ENCODE measurements at regions not wholly inside any gene's neighbourhood (a gene's known extent, or its start where the extent isn't known, plus 50 kb on each side); places are given as distances from the start of the nearest gene placed in this dataset.

DNA sequence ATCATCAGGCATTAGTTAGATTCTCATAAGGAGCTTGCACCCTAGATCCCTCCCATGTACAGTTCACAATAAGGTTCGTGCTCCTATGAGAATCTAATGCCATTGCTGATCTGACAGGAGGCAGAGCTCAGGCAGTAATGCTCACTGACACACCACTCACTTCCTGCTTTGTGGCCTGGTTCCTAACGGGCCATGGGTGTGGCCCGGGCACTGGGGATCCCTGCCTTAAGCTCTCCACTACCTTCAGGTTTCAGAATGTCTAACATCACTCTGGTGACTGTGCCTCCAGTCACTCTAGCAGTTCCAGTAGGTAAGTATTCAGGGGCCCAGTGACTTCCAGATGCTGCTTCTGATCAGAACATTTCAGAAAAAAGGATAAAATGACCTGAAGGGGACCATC, 152.4 kb downstream of the LRRC70 start:
- Mint-ChIP-seq H3K36me3 (no peaks in the 10 kb centered on the region), H3K9me3 (no peaks in the 10 kb centered on the region)

DNA sequence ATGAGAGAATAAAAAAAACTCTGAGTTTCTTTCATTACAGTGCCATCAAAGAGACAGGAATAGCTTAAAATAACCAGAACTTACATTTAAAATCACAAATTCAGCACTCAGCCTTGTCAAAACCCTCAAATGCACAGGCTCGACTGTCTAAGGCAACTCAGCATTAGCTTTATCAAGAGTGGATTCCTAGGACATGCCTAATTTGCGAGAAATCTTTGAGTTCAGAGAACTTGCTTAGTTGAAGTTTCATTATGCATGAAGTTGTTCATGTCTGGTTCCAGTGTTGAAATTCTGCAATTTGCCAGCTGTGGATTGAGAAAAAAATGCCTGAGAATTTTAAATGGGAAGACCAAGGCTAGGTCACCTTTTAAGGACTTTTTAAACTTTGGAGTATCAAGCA, 151.1 kb downstream of the LRRC70 start:
- Histone ChIP-seq H2AFZ (replicated peaks) (no peak overlapping the region), H3K4me2 (no peak overlapping the region), H3K9ac (no peak overlapping the region), H4K20me1 (ENCODE audit: low read depth) (no peaks in the 10 kb centered on the region), H3K27ac (no peak overlapping the region), H3K9me3 (ENCODE audit: low read depth) (no peaks in the 10 kb centered on the region), H3F3A (ENCODE audit: low read depth) (no peaks in the 10 kb centered on the region), H3K27me3 (no peaks in the 10 kb centered on the region), H3K4me1 (no peaks in the 10 kb centered on the region), H3K4me3 (no peak overlapping the region), H3K36me3 (no peaks in the 10 kb centered on the region), H3K79me2 (ENCODE audit: low read depth) (no peaks in the 10 kb centered on the region)
- TF ChIP-seq, protein P1, sequence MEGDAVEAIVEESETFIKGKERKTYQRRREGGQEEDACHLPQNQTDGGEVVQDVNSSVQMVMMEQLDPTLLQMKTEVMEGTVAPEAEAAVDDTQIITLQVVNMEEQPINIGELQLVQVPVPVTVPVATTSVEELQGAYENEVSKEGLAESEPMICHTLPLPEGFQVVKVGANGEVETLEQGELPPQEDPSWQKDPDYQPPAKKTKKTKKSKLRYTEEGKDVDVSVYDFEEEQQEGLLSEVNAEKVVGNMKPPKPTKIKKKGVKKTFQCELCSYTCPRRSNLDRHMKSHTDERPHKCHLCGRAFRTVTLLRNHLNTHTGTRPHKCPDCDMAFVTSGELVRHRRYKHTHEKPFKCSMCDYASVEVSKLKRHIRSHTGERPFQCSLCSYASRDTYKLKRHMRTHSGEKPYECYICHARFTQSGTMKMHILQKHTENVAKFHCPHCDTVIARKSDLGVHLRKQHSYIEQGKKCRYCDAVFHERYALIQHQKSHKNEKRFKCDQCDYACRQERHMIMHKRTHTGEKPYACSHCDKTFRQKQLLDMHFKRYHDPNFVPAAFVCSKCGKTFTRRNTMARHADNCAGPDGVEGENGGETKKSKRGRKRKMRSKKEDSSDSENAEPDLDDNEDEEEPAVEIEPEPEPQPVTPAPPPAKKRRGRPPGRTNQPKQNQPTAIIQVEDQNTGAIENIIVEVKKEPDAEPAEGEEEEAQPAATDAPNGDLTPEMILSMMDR (IDR thresholded peaks at IDR 0.05) = no peak
- TF ChIP-seq EZH2phosphoT487 (IDR thresholded peaks at IDR 0.05) (no peak), EZH2 (IDR thresholded peaks at IDR 0.05) (no peak)
- Mint-ChIP-seq H3K4me1 (peaks cover 5% of the 10 kb centered on the region), H3K27me3 (ENCODE audit: insufficient read depth, low read depth) (no peaks in the 10 kb centered on the region), H3K4me3 (no peak overlapping the region), H3K36me3 (no peaks in the 10 kb centered on the region), H3K9me3 (no peaks in the 10 kb centered on the region), H3K27ac (no peak overlapping the region)
- DNase-seq (ENCODE audit: low spot score) = no peak

More for the DNA sequence above, 152.4 kb downstream of the LRRC70 start:
- no peak overlapping the region for H3K9ac ChIP-seq
- no peaks in the 10 kb centered on the region for H3K36me3 ChIP-seq
- H4K20me1 ChIP-seq (ENCODE audit: low read depth) = no peaks in the 10 kb centered on the region
- H3K9me3 ChIP-seq (ENCODE audit: low read depth) = no peaks in the 10 kb centered on the region
- DNase-seq (ENCODE audit: low spot score) = no peak
- H3K4me1 ChIP-seq = no peaks in the 10 kb centered on the region
- H3F3A ChIP-seq (ENCODE audit: low read depth) = no peaks in the 10 kb centered on the region
- H3K79me2 ChIP-seq (ENCODE audit: low read depth) = no peaks in the 10 kb centered on the region
- Mint-ChIP-seq H3K27ac (no peak overlapping the region), H3K4me1 (peaks cover 5% of the 10 kb centered on the region), H3K27me3 (ENCODE audit: insufficient read depth, low read depth) (no peaks in the 10 kb centered on the region), H3K4me3 (no peak overlapping the region)
- no peak overlapping the region for H3K4me3 ChIP-seq
- H3K27me3 ChIP-seq = no peaks in the 10 kb centered on the region
- TF ChIP-seq EZH2 (IDR thresholded peaks at IDR 0.05) (no peak), EZH2phosphoT487 (IDR thresholded peaks at IDR 0.05) (no peak)
- TF ChIP-seq, protein P1 (IDR thresholded peaks at IDR 0.05) = no peak
- no peak overlapping the region for H3K4me2 ChIP-seq
- H2AFZ ChIP-seq (replicated peaks) = no peak overlapping the region
- H3K27ac ChIP-seq = no peak overlapping the region

DNA sequence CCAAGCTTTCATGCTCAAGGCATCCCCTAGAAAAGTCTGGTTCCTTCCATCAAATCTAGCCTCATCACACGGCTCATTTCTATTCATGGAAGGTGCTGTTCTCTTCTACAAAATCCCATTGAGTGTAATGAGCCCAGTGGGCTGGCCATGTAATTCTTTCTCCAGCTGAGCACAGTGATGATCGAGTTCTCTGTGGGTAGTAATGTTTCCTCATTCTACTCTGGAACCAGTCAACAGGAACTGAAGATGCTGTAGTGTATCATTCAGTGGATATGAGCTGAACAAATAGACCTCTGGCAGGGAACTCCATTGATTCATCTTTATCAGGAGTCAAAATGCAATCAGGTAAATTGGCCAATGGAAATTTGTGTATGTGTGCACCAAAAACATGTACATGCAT, 149.2 kb downstream of the LRRC70 start:
- H3K4me1 ChIP-seq = no peaks in the 10 kb centered on the region
- Mint-ChIP-seq H3K4me1 (peaks cover 4% of the 10 kb centered on the region), H3K27ac (no peak overlapping the region), H3K27me3 (ENCODE audit: insufficient read depth, low read depth) (no peaks in the 10 kb centered on the region), H3K9me3 (no peaks in the 10 kb centered on the region), H3K4me3 (no peak overlapping the region), H3K36me3 (no peaks in the 10 kb centered on the region)
- DNase-seq (ENCODE audit: low spot score) = no peak
- no peak overlapping the region for H3K27ac ChIP-seq
- H3K9ac ChIP-seq = no peak overlapping the region
- H3K79me2 ChIP-seq (ENCODE audit: low read depth) = no peaks in the 10 kb centered on the region
- no peak for TF ChIP-seq EZH2phosphoT487 (IDR thresholded peaks at IDR 0.05)
- TF ChIP-seq, protein P1 (IDR thresholded peaks at IDR 0.05) = no peak
- no peak for TF ChIP-seq EZH2 (IDR thresholded peaks at IDR 0.05)
- no peaks in the 10 kb centered on the region for H4K20me1 ChIP-seq (ENCODE audit: low read depth)
- no peaks in the 10 kb centered on the region for H3F3A ChIP-seq (ENCODE audit: low read depth)
- no peak overlapping the region for H2AFZ ChIP-seq (replicated peaks)
- no peaks in the 10 kb centered on the region for H3K36me3 ChIP-seq
- no peak overlapping the region for H3K4me2 ChIP-seq
- no peak overlapping the region for H3K4me3 ChIP-seq
- no peaks in the 10 kb centered on the region for H3K9me3 ChIP-seq (ENCODE audit: low read depth)
- no peaks in the 10 kb centered on the region for H3K27me3 ChIP-seq
